C4-2B (cell line): ENCODE measurements at regions not wholly inside any gene's neighbourhood (a gene's known extent, or its start where the extent isn't known, plus 50 kb on each side); places are given as distances from the start of the nearest gene placed in this dataset.

Experiments
- H3K27ac ChIP-seq: fragments of 450-650 bp; 2 replicates; pipeline ENCODE4 v1.5.1; 2017
- ZFX ChIP-seq: fragments of 450-650 bp; IDR thresholded peaks from 2 replicates; pipeline ENCODE4 v1.6.1; 2017
- TF ChIP-seq, protein P1 (sequence below): fragments of 450-650 bp; conservative IDR thresholded peaks from 2 replicates; pipeline ENCODE4 v1.5.1; 2017; ENCODE audit warnings: mild to moderate bottlenecking

- no peak overlapping the region for H3K27ac ChIP-seq
- no peak for TF ChIP-seq ZFX
- TF ChIP-seq, protein P1, sequence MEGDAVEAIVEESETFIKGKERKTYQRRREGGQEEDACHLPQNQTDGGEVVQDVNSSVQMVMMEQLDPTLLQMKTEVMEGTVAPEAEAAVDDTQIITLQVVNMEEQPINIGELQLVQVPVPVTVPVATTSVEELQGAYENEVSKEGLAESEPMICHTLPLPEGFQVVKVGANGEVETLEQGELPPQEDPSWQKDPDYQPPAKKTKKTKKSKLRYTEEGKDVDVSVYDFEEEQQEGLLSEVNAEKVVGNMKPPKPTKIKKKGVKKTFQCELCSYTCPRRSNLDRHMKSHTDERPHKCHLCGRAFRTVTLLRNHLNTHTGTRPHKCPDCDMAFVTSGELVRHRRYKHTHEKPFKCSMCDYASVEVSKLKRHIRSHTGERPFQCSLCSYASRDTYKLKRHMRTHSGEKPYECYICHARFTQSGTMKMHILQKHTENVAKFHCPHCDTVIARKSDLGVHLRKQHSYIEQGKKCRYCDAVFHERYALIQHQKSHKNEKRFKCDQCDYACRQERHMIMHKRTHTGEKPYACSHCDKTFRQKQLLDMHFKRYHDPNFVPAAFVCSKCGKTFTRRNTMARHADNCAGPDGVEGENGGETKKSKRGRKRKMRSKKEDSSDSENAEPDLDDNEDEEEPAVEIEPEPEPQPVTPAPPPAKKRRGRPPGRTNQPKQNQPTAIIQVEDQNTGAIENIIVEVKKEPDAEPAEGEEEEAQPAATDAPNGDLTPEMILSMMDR, result no peak
Measured at GRCh38 chr2:196372811-196373664, 201.7 kb upstream of the STK17B start.

- H3K27ac ChIP-seq, result no peak overlapping the region
- no peak for TF ChIP-seq ZFX
- TF ChIP-seq, protein P1, result no peak
Measured at GRCh38 chr2:196376984-196377877, 205.9 kb upstream of the STK17B start.

DNA sequence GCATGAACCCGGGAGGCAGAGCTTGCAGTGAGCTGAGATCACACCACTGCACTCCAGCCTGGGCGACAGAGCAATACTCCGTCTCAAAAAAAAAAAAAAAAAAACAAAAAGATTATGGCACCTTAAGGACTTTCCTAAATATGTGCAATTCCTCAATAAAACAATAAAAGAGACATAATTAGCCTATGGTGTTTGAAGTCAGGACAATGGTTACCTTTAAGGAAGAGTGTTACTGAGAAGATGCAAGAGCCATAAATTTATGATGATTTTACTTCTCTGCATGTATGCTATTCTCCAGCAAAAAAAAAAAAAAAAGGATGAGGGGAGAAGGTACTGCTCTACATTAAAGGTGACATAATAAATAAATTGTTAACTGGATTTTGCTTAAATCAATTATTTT, 208.2 kb upstream of the STK17B start:
- no peak for TF ChIP-seq ZFX
- TF ChIP-seq, protein P1, result no peak
- no peak overlapping the region for H3K27ac ChIP-seq

GRCh38 chr2:196380098-196380497, 208.7 kb upstream of the STK17B start:
- TF ChIP-seq ZFX, result no peak
- TF ChIP-seq, protein P1, result no peak
- H3K27ac ChIP-seq, result no peak overlapping the region

DNA sequence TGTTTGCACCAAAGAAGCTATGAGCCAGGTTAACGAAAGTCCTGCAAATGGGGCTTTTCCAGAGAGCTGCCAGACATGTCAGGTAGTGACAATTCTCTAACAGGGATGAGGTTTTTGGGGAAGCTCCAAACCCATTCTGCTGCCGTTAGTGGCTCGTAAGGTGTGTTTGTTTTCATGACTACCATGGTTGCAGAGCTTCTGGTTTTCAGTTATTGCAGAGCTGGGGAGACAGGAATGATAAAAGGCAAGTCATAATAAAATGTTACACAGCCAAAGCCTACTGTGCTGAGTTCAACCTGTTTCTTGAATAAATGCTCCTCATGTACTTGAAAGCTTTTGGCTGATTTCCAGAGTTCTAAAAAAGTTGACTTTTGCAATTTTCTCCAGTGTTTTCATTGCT, 209.2 kb upstream of the STK17B start:
- TF ChIP-seq, protein P1, result no peak
- H3K27ac ChIP-seq, result no peak overlapping the region

GRCh38 chr2:196381464-196381863, 210.1 kb upstream of the STK17B start:
- H3K27ac ChIP-seq, result no peak overlapping the region
- TF ChIP-seq, protein P1, result no peak
- TF ChIP-seq ZFX, result no peak

DNA sequence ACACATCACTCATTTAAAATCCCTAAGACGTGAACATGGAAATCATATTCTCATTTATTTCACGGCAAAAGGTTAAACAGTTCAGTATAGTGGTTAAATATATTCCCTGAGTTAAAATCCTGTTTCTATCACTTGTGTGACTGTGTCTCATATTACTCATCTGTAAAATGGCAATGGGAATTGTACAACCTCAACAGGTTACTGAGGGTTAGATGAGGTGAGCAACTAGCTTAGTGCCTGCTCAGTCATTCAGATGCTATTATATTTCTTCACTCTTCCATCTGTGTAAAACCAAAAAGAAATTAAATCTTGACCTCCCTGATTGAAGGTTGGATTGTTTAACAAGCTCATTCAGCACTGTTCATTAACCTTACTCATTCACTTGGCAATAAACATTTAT, 212.4 kb upstream of the STK17B start:
- TF ChIP-seq ZFX, result no peak
- TF ChIP-seq, protein P1, result no peak
- no peak overlapping the region for H3K27ac ChIP-seq
